ENCODE measurements at regions not wholly inside any gene's neighbourhood (a gene's known extent, or its start where the extent isn't known, plus 50 kb on each side); places are given as distances from the start of the nearest gene placed in this dataset.

- TF ChIP-seq CTCF (IDR thresholded peaks at IDR 0.05): no peak
- TF ChIP-seq EP300 (IDR thresholded peaks at IDR 0.05): no peak
- TF ChIP-seq POLR2A (IDR thresholded peaks at IDR 0.05): no peak
These were observed 435.2 kb upstream of the SEMA3A start for GRCh38 chr7:84629640-84630318.

Data from ovary (tissue), 3 donors.